GM19467 (cell line): ENCODE measurements at regions not wholly inside any gene's neighbourhood (a gene's known extent, or its start where the extent isn't known, plus 50 kb on each side); places are given as distances from the start of the nearest gene placed in this dataset.
"Not testable (repeated sequence)": the region's sequence is repeated elsewhere in the genome, so short reads cannot be mapped to it uniquely, and the experiment has no call there.

Source experiments
- ATAC-seq: cut with Tn5 transposase; IDR thresholded peaks from one replicate; pipeline ENCODE4 v1.9.1; 2021; ENCODE audit warnings: mild to moderate bottlenecking, moderate library complexity; ENCODE audit not compliant: unreplicated experiment

DNA sequence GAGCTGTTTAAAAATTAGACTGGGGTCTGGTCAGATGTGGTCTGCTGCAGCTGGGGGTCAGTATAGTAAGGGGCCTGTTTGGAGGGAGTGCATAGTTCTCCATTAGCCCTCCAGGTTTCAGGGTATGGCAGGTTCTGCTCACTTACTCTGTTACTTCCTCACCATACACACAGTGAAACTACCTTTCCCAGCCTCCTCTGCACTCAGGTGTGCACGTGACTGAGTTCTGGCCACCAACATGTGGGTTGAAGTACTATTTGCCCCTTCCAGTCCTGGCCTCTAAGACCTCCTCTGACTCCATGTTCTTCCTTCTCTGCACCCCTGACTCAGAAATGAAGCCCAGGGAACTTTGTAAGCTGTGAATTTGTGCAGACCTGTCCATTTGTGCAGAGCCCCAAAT is 190.5 kb upstream of the CLINT1 start:
- ATAC-seq: no peak

DNA sequence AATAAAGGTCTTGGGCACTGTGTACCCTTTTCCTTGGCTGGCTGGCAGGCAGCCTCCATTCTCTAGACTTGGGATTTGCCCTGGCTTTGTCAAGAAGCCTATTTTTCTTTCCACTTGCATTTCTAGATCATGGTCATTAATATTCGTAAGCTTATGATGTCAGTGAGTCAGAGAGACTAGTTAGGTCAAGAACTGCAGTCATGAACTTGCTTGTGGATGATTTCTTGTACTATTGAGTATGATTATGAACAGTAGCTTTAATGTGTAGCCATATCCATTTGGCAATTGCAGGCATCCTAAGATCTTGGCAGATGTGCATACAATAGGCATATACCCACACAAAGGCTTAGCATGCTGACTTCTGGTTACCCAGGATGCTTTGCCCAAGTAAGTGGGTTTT is 186.8 kb upstream of the CLINT1 start:
- ATAC-seq: no peak

DNA sequence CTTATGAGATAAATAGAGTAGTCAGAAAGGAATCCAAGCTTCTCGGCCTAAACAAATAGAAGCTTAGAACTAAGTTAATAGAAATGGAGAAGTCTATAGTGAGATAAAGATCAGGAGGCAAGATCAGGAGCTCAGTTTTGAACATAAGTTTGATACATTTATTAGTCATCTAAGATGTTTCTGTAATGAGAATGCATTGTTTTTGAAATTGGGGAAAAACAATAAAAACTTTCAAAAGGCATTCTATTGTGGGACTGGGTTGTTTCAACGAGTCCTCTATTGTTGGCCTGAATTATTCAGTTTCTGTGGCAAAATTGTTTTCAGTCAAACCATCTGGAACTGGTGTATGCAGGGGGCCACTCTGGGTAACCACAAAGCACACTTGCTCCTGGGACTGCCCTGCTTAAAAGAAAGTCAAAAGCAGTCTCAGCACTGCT is 181.0 kb upstream of the CLINT1 start:
- no peak for ATAC-seq

DNA sequence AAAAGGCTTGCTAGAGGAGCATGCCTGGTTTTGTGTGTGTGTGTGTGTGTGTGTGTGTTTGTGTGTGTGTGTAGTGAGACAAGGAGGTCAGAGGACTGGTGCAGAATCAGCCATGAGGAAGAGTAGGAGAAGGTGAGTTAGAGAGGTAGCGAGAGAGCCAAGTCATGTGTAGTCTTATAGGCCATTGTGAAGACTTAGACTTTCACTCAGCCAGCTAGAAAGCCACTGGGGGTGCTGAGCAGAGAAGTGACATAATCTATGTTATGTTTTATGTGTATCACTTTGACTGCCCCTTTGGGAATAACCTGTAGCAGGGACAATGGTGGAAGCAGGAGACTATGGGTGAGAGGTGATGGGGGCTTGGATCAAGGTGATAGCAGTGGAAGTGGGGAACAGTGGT is 180.5 kb upstream of the CLINT1 start:
- no peak for ATAC-seq

DNA sequence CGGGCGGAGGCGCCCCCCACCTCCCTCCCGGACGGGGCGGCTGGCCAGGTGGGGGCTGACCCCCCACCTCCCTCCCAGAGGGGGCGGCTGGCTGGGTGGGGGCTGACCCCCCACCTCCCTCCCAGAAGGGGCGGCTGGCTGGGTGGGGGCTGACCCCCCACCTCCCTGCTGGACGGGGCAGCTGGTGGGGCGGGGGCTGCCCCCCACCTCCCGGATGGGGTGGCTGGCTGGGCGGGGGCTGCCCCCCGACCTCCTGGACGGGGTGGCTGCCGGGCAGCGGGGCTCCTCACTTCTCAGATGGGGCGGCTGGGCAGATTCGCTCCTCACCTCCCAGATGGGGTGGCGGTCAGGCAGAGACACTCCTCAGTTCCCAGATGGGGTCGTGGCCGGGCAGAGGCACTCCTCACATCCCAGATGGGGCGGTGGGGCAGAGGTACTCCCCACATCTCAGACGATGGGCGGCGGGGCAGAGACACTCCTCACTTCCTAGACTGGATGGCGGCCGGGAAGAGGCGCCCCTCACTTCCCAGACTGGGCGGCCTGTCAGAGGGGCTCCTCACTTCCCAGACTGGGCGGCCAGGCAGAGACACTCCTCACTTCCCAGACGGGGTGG is 178.1 kb upstream of the CLINT1 start:
- not testable (repeated sequence) for ATAC-seq

DNA sequence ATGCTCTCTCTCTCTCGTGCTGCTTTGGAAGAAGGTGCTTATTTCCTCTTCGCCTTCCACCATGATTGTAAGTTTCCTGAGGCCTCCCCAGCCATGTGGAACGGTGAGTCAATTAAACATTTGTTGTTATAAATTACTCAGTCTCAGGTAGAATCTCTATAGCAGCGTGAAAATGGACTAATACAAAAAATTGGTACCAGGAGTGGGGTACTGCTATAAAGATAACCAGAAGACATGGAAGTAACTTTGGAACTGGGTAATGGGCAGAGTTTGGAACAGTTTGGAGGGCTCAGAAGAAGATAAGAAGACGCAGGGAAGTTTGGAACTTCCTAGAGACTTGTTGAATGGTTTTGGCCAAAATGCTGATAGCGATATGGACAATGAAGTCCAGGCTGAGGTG is 175.6 kb upstream of the CLINT1 start:
- ATAC-seq: not testable (repeated sequence)

DNA sequence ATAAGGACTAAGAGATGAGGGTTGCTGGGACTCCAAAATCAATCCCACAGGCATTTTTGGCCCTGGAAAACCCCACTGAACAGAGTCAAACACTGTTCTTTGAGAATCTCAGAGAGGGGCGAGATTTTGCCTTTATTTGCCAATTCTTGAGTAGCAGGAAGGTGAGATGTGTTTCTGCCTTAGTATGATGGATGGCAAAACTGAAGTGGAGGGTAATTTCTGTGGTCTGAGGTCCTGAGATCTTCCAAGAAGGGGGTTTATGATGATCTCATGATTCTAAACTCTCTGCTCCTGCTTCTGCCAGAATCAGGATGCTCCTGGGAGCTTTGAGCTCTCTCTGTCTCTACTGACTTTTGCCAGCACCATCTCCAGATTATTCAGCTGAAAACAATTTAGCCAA is 174.8 kb upstream of the CLINT1 start:
- no peak for ATAC-seq

DNA sequence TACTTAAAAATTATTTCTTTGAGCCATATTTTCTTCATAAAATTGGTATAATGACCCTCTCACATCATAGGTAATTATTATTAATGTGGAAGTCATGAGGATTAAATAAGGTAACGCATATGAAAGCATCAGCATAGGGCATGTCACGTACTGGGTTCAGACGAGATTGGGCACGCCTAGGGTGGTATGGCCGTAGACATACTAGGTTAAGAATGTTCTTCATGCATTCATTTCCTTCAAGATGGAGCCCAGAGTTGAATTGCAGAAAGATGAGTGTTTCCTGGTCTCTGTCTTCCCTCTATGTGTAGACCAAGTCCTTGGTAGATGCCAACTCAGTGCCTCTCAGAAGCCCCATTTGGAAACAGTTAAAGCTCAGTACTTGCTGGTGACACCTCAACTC is 174.1 kb upstream of the CLINT1 start:
- ATAC-seq: no peak

DNA sequence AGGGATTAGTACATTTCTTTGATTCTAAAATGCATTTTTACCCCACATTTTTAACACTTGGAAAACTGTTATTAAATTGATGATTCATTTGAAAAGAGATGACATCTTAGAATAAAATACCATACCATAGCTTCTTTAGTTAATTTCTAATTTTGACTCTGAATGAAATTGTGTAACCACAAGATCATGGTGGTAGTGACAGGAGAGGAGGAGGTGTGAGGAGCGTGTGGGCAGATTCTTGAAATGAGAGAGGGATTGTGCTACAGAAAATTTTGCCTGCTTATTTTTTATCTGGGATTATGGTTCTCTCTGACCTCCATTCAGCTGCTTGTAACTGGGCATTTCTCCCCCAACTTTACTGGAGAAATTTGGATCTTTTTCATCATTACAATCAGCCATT is 173.3 kb upstream of the CLINT1 start:
- no peak for ATAC-seq

DNA sequence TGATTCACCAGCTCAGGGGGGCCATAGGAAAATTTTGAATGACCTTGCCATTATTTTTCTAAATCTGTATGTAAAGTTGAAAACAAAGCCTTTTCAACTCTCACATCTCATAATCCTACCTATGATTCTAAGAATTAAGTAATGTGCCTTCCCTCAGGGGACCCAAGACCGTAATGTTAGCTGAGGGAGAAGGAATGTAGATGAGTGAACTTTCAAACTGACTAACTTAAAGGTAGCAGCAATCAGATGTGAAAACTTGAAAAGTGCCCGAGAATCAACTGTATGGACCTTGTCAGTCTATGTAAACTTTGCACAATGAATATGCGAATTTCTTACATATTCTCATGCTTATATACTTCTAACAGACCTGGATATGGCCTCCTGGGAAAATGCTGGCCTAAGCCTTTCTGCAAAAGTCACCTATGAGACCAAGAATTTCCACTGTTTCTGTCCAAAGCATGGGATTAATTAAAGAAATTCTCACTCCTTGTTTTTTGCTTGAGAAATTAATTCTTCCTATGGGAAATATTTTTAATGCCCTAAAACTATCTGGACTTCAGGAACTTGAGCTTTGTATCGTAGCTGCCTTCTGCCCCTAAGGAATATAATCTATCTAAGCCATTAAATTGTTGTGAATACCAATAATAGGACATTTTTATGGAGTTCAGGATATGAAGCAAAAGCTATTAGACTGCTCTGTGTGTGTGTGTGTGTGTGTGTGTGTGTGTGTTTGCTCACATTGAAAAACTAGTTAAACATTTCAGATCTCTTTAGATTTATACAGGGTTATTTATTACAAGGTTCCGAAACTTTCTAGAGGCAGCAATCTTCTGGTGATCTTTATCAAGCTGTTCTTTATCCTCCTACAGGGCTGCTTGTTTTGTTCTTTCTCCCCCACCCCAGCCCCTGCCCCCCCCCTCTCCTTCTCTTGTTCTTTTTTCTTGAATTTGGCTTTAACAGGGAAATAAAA is 169.1 kb upstream of the CLINT1 start:
- ATAC-seq: no peak

DNA sequence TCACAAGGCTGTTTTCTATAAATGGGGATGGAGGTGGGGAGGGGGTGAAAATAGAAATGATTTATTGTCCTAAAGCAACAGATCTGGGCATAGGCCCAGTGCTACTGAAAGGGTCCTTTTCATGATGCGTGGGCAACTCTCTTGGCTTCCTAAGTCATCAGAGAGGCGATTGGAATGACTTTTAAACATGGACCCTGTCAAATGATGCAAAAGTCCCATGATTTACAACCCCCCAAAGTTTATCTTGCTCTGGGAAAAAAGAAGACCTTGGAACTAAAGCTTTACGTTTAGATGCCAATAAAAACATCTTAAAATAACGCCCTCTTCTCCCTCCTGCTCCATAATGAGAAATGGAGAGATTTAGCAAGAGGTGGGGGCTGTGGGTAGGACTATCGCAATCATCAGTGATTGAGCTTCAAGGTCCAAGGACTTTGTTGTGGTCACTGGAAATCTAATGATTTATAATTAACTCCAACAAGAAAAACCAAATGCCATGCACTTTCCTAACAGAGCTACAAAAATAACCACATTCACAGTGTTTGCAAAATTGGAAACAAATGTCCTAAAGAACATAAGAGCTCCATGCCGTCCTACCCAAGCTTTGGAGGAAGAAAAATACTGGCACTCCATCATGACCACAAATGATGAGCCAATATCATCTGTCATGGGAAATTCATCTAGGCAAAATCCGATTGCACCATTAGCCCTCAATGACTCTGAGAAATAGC is 167.5 kb upstream of the CLINT1 start:
- ATAC-seq: no peak

DNA sequence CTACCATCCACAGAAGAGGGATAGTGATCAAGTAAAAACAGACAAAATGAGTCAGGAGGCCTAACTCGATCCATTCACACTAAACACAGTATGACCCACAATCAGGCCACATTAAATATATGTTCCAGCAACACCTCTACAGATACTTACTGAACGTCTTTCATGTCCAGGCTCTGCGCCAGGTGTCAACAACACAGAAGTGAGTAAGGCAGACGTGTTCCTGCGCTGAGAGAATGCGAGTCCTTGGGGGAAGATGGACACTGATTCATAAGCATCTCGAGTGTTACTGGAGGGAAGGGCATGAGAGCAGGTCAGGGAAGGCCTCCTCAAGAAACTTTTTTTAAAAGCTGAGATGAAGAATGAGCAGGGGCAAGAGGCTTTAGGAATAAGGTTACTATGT is 164.3 kb upstream of the CLINT1 start:
- no peak for ATAC-seq

DNA sequence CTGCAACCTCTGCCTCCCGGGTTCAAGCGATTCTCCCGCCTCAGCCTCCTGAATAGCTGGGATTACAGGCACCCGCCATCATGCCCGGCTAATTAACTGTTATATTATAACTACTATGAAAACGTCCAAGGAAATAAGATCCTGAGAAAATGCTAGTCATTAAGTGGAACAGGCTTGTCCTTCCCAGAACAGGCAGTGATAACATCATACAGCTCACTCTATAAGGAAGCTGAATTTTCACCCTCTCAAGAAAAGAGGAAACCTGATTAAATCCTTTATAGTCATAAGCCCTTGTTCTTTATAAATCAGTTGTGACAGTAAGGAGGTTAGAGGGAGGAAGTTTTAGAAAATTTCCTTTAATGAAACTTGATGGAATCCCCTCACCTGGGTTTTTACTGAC is 163.9 kb upstream of the CLINT1 start:
- no peak for ATAC-seq

DNA sequence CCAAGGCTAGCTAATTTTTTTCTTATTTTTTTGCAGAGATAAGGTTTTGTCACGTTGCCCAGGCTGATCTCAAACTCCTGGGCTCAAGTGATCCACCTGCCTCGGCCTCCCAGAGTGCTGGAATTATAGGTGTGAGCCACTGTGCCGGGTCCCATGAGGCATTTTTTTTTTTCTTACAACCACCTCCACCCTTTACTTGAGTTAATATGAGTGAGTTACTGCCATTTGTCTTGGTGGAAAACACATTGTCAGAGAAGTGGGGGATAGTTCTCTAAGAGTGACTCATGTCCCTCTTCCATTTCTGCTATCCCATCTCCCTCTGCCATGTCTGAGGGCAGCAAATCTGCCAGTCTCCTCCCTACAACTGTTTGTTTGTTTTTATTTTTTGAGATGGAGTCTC is 163.4 kb upstream of the CLINT1 start:
- ATAC-seq: no peak

DNA sequence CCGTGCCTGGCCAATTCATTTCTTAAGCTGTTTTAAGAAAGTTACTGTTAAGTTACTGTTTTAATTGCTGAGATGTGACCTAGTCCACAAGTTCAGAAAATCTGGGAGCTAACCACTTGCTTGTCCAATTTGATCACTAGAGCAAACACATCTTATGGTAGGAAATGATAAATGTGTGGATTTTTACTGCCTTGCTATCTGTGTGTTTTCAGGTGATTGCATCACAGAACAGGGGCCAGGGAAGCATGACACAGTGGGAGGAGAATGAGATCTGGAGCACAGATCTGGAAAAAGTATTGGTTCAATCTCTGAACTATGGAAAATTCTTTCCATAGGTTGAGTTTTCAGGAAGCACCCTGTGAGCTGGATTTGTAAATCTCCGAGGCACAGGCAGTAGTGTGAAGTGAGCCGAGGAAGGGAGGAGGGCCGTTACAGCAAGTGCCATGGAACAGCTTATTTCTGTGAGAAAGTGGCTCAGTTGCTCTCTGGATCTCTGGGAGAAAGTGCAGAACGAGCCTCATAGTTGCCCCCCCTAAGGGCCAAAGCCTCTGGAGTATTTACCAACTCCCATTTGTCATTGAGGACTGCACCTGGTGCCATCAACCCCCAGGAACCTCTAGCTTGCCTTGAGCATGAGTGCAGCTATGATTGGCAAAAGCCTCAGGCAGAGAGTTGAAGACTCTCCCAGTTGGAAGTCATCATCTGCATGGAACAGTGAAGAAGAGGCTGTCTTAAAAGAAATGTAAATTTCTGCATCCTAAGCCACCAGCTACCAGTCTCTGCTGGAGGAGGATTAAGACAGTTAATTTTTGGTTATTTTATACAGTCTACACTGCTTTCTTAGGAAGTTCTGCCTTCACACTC is 161.8 kb upstream of the CLINT1 start:
- no peak for ATAC-seq

DNA sequence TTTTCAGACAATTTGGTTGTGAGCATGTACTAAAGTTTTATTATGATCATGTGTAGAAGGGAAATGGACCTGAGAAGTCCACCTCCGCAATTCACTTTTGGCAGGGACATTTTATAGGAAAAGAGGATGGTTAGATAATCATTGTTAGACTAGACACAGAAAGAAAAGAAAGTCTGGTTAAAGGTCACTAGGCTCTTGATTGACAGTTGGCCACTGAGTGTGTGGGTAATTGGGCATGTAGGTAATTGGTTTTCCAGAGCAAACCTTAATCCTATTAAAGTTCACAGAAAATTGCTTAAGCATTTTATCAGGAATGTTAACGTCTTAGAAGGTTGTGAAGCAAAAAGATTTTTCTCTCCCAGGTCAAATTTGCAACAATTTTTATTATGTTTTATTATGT is 158.5 kb upstream of the CLINT1 start:
- ATAC-seq: no peak

DNA sequence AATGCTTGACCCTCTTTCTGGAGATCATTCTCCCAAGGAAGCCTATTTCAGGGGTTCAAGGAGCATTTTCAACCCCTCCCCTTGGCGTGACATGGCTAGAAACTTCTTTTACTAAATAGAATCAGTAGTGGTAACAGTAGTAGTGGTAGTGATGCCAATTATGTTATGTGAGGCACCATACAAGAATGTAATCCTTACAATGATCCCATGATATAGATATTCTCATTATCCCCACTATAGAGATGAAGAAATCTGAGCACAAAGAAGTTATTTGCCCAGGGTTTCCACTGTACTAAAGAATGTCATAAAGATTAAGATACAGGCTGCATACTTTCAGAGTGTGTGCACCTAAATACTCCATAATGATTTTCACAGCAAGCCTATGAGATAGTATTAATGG is 155.4 kb upstream of the CLINT1 start:
- ATAC-seq: no peak

DNA sequence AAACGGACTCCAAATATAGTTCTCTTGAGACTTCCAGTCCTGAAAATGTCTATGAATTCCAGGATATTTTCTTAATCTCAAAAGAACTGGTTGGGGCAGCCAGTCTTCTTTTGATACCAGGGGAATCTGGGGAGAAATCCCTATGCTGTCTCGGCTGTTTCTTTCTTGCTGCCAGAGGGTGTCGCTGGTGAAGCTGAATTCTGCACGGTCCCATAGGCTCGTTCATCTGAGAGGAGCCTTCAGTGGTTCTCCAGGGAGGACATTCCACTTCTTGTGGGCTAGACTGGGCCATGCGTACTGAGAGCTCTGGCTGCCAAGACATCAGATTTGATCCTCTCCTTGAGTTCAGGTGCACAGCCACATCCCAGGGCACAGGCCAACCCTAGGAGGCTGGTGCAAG is 155.0 kb upstream of the CLINT1 start:
- ATAC-seq: no peak

DNA sequence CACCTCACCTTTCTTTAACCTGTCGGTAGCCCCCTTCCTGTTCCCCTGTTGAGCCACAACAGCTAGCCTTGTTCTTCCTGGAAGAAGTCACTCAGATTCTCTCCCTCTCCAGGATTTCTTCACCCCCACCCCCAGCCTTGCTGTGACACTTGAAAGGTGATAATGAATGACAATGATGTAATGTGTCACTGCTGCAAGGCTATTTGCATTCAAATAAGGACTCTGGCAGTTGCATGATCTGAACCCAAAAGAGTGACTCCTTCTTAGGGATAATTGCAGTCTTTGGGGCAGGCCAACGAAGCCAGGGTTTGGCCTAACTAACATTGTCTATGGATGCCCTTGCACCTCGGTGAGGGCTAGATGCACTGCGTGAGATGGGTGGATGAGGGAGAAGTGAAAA is 154.4 kb upstream of the CLINT1 start:
- ATAC-seq: no peak

DNA sequence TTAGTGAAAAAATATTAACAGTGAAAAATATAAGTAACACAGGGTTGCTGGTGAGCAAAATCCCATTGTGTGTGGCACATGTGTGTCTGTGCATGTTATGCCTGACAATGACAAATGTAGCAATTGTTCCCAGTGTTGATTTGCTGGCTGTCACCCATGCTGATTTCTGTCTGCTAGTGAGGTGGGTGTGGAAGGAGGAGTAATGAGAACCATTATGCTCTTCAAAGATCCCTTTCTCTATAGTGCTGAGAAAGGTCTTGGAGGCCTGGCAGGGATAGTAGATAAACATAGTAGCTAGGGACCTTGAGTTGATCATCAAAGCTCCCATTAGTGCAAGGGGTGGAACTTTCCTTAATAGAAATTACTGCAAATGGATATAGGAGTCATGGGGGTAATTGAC is 152.5 kb upstream of the CLINT1 start:
- ATAC-seq: no peak

DNA sequence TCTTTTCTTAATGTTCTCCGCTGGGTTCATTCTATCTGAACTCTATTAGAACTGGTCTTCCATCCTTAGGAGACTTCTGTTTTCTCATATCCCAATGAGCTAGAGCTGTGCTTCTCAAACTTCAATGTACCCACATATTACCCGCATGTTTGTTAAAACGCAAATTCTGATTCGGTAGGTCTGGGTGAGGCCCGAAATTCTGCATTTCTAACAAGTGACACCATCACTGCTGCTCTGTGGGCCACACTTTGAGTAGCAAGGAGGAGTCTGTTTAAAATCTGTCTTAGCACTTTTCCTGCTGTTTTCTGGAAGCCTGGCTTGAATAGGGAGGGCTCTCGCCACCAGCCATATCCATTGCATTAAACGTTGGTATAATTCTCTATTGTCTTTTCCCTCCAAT is 151.9 kb upstream of the CLINT1 start:
- no peak for ATAC-seq
